RWPE1 (cell line): ENCODE measurements at regions not wholly inside any gene's neighbourhood (a gene's known extent, or its start where the extent isn't known, plus 50 kb on each side); places are given as distances from the start of the nearest gene placed in this dataset.

Experiments used
- CTCF ChIA-PET: fragments of 350-600 bp; sonication (Branson Sonifier 250); formaldehyde crosslinking; extraction: SDS; loops from one replicate; lab custom pipeline; 2021; lab: Yijun Ruan, JAX
- POLR2A ChIA-PET: fragments of 400-600 bp; formaldehyde crosslinking; extraction: SDS; loops from one replicate; lab custom pipeline; 2020; ENCODE audit warnings: antibody characterized with exemption; ENCODE audit not compliant: low non-redundant PET; lab: Yijun Ruan, JAX
- DNase-seq: peaks from one replicate; pipeline ENCODE4 v3.0.0; 2012; ENCODE audit warnings: low spot score
- H3K27ac ChIP-seq: fragments of 450-650 bp; 2 replicates; pipeline ENCODE4 v1.5.1; 2017
- CTCF ChIP-seq: fragments of 450-650 bp; conservative IDR thresholded peaks from 2 replicates; pipeline ENCODE4 v1.5.1; 2017; ENCODE audit warnings: low read depth, mild to moderate bottlenecking

GRCh38 chr6:98669371-98669770, 165.0 kb upstream of the POU3F2 start:
- POLR2A ChIA-PET: no interaction called here
- CTCF ChIA-PET: interaction anchor here (0.5 kb wide), 1 partner anchor 615 kb away, joined by 8 read pairs; no protein-coding TSS in a partner anchor

GRCh38 chr6:98670045-98670746, 164.2 kb upstream of the POU3F2 start:
- ChIA-PET CTCF (interaction anchor here (0.5 kb wide), 1 partner anchor 615 kb away, joined by 8 read pairs; no protein-coding TSS in a partner anchor), POLR2A (no interaction called here)
- no peak overlapping the region for H3K27ac ChIP-seq
- DNase-seq: no peak
- no peak for TF ChIP-seq CTCF

More at GRCh38 chr6:98669371-98669770, 165.0 kb upstream of the POU3F2 start:
- no peak for DNase-seq
- no peak for TF ChIP-seq CTCF
- no peak overlapping the region for H3K27ac ChIP-seq

GRCh38 chr6:98672681-98673475, 161.5 kb upstream of the POU3F2 start:
- POLR2A ChIA-PET: no interaction called here
- CTCF ChIA-PET: no interaction called here
- DNase-seq: no peak
- TF ChIP-seq CTCF: no peak
- no peak overlapping the region for H3K27ac ChIP-seq

- TF ChIP-seq CTCF: no peak
- ChIA-PET CTCF (interaction anchor here (0.6 kb wide), 1 partner anchor 77 kb away, joined by 3 read pairs; no protein-coding TSS in a partner anchor), POLR2A (no interaction called here)
- no peak for DNase-seq
- no peak overlapping the region for H3K27ac ChIP-seq
Observed at GRCh38 chr6:98678481-98678880, 155.9 kb upstream of the POU3F2 start.

- no peak for DNase-seq
- no peak overlapping the region for H3K27ac ChIP-seq
- ChIA-PET POLR2A (no interaction called here), CTCF (no interaction called here)
- TF ChIP-seq CTCF: no peak
Observed at GRCh38 chr6:98686008-98686601, 148.3 kb upstream of the POU3F2 start.

GRCh38 chr6:98687752-98688151, 146.6 kb upstream of the POU3F2 start:
- POLR2A ChIA-PET: no interaction called here
- CTCF ChIA-PET: no interaction called here
- DNase-seq: no peak
- no peak overlapping the region for H3K27ac ChIP-seq
- TF ChIP-seq CTCF: no peak
